ENCODE measurements at regions not wholly inside any gene's neighbourhood (a gene's known extent, or its start where the extent isn't known, plus 50 kb on each side); places are given as distances from the start of the nearest gene placed in this dataset.

DNA sequence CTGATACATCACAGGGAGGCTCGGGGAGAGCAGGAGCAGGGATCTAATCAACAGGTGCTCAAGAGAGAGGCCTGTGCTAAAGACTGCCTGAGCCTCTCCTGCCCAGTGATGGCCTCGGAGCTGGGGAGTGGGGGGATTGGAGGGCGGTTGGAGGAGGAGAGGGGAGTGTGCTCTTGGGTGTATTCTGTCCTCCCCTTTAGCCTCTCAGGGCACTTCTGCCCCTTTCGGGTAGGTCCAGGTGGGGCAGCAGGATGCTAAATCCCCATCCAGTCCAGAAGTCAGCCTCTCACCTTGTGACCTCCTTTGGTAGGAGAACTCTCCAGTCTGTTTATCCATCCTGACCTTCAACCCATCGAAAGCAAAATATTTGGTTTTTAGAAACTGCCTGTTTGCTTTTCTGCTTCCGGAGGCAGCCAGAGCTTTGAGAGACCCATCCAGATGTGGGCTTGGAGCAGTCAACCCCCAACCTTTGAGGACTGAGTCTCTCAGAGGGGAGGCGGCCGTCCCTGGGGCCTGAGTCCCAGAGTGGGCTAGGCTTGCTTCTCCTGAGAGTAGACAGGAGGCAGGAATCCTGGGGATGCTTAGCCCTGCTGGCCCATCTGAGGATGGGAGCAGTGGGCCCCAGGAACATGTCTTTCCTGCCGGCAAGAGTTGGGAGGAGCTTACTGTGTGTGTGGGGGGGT, 105.2 kb upstream of the SYT13 start (continued):
- TF ChIP-seq ZNF749 (CRISPR knock-in tag; IDR thresholded peaks at IDR 0.05; ENCODE audit: borderline replicate concordance), result no peak
- 0 out of 2 replicates have a peak, but pooled peaks have one; percentile 29 for TF ChIP-seq SP5 (CRISPR knock-in tag; IDR thresholded peaks at IDR 0.05; ENCODE audit: borderline replicate concordance, low read depth)
- TF ChIP-seq, protein P1, sequence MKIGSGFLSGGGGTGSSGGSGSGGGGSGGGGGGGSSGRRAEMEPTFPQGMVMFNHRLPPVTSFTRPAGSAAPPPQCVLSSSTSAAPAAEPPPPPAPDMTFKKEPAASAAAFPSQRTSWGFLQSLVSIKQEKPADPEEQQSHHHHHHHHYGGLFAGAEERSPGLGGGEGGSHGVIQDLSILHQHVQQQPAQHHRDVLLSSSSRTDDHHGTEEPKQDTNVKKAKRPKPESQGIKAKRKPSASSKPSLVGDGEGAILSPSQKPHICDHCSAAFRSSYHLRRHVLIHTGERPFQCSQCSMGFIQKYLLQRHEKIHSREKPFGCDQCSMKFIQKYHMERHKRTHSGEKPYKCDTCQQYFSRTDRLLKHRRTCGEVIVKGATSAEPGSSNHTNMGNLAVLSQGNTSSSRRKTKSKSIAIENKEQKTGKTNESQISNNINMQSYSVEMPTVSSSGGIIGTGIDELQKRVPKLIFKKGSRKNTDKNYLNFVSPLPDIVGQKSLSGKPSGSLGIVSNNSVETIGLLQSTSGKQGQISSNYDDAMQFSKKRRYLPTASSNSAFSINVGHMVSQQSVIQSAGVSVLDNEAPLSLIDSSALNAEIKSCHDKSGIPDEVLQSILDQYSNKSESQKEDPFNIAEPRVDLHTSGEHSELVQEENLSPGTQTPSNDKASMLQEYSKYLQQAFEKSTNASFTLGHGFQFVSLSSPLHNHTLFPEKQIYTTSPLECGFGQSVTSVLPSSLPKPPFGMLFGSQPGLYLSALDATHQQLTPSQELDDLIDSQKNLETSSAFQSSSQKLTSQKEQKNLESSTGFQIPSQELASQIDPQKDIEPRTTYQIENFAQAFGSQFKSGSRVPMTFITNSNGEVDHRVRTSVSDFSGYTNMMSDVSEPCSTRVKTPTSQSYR (CRISPR knock-in tag; IDR thresholded peaks at IDR 0.05; ENCODE audit: borderline replicate concordance), result peak; percentile 74; the same call in 1 of the 2 replicates
- 0 out of 2 replicates have a peak, but pooled peaks have one; percentile 75 for TF ChIP-seq ZNF430 (CRISPR knock-in tag; IDR thresholded peaks at IDR 0.05)
- TF ChIP-seq JUN (CRISPR knock-in tag; IDR thresholded peaks at IDR 0.05), result 0 out of 2 replicates have a peak, but pooled peaks have one; percentile 36
- peak; percentile 64; the same call in 1 of the 2 replicates for TF ChIP-seq HMG20A (CRISPR knock-in tag; IDR thresholded peaks at IDR 0.05; ENCODE audit: borderline replicate concordance)
- TF ChIP-seq RFXAP (CRISPR knock-in tag; IDR thresholded peaks at IDR 0.05; ENCODE audit: borderline replicate concordance), result 0 out of 2 replicates have a peak, but pooled peaks have one; percentile 67
- no peak for TF ChIP-seq DMAP1 (CRISPR knock-in tag; IDR thresholded peaks at IDR 0.05)
- no peak for TF ChIP-seq ZFP37 (CRISPR knock-in tag; IDR thresholded peaks at IDR 0.05; ENCODE audit: borderline replicate concordance)
- peak; percentile 40 for TF ChIP-seq SAP130 (CRISPR knock-in tag; IDR thresholded peaks at IDR 0.05; ENCODE audit: low read depth)
- TF ChIP-seq, protein P2, sequence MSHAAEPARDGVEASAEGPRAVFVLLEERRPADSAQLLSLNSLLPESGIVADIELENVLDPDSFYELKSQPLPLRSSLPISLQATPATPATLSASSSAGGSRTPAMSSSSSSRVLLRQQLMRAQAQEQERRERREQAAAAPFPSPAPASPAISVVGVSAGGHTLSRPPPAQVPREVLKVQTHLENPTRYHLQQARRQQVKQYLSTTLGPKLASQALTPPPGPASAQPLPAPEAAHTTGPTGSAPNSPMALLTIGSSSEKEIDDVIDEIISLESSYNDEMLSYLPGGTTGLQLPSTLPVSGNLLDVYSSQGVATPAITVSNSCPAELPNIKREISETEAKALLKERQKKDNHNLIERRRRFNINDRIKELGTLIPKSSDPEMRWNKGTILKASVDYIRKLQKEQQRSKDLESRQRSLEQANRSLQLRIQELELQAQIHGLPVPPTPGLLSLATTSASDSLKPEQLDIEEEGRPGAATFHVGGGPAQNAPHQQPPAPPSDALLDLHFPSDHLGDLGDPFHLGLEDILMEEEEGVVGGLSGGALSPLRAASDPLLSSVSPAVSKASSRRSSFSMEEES (CRISPR knock-in tag; IDR thresholded peaks at IDR 0.05), result peak; percentile 63
- TF ChIP-seq KDM1A (CRISPR knock-in tag; IDR thresholded peaks at IDR 0.05), result 0 out of 2 replicates have a peak, but pooled peaks have one; percentile 42
- TF ChIP-seq, protein P3, sequence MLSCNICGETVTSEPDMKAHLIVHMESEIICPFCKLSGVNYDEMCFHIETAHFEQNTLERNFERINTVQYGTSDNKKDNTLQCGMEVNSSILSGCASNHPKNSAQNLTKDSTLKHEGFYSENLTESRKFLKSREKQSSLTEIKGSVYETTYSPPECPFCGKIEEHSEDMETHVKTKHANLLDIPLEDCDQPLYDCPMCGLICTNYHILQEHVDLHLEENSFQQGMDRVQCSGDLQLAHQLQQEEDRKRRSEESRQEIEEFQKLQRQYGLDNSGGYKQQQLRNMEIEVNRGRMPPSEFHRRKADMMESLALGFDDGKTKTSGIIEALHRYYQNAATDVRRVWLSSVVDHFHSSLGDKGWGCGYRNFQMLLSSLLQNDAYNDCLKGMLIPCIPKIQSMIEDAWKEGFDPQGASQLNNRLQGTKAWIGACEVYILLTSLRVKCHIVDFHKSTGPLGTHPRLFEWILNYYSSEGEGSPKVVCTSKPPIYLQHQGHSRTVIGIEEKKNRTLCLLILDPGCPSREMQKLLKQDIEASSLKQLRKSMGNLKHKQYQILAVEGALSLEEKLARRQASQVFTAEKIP (CRISPR knock-in tag; IDR thresholded peaks at IDR 0.05; ENCODE audit: borderline replicate concordance), result no peak
- TF ChIP-seq NR3C1 (CRISPR knock-in tag; IDR thresholded peaks at IDR 0.05), result no peak
- TF ChIP-seq NFYB (CRISPR knock-in tag; IDR thresholded peaks at IDR 0.05), result no peak
- TF ChIP-seq ZNF629 (CRISPR knock-in tag; conservative IDR thresholded peaks at IDR 0.05), result no peak
- no peak for TF ChIP-seq ZNF879 (CRISPR knock-in tag; IDR thresholded peaks at IDR 0.05)
- no peak for TF ChIP-seq KDM4B (CRISPR knock-in tag; IDR thresholded peaks at IDR 0.05)
- TF ChIP-seq, protein P4, sequence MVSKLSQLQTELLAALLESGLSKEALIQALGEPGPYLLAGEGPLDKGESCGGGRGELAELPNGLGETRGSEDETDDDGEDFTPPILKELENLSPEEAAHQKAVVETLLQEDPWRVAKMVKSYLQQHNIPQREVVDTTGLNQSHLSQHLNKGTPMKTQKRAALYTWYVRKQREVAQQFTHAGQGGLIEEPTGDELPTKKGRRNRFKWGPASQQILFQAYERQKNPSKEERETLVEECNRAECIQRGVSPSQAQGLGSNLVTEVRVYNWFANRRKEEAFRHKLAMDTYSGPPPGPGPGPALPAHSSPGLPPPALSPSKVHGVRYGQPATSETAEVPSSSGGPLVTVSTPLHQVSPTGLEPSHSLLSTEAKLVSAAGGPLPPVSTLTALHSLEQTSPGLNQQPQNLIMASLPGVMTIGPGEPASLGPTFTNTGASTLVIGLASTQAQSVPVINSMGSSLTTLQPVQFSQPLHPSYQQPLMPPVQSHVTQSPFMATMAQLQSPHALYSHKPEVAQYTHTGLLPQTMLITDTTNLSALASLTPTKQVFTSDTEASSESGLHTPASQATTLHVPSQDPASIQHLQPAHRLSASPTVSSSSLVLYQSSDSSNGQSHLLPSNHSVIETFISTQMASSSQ (IDR thresholded peaks at IDR 0.05; ENCODE audit: low read depth), result no peak
- TF ChIP-seq, protein P4 (CRISPR knock-in tag; IDR thresholded peaks at IDR 0.05; ENCODE audit: borderline replicate concordance), result peak; percentile 62; the same call in 1 of the 2 replicates
- TF ChIP-seq NR2C2 (CRISPR knock-in tag; IDR thresholded peaks at IDR 0.05; ENCODE audit: borderline replicate concordance), result peak; percentile 83
